Femur (tissue), 1 donor: ENCODE measurements at regions not wholly inside any gene's neighbourhood (a gene's known extent, or its start where the extent isn't known, plus 50 kb on each side); places are given as distances from the start of the nearest gene placed in this dataset.
"Not testable (repeated sequence)": the region's sequence is repeated elsewhere in the genome, so short reads cannot be mapped to it uniquely, and the experiment has no call there.

Source experiments
- DNase-seq: peaks from one replicate; pipeline ENCODE4 v3.0.0-alpha.2; 2017

DNA sequence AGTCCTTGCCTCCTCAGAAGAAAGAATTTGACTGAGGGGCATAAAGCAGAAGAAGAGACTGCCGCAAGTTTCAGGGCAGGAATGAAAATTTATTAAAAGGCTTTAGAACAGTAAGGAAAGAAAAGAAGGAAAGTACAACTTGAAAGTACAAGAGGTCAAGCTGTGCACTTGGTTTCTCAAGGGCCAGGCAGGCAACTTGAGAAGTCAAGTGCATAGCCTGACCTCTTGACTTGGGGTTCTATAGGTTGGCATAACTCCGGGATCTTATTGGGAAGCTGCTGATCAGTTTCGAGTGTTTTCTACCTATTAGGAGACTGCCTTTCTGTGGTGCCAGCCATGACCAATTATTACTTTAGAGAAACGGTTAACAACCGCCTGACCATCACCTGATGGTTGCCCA lies 237.0 kb upstream of the RGS17 start:
- no peak for DNase-seq

DNA sequence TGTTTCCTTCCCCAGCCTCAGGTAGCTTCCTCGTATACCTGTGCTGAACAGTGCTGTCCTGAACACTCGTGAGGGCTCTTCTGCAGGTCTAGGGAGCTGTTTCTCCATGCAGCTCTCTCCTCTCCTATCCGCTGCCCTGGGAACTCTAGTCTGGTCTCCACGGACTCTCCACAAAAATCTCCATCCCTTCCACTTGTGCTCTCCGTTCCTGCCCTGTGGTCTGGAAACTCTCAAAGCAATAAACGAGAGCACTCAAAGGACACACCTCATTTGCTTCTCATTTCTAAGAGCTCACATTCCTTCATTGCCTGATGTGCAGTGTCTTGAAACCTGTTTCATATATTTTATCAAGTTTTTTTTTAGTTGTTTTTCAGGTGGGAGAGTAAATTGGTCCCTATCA lies 235.9 kb upstream of the RGS17 start:
- DNase-seq: no peak

DNA sequence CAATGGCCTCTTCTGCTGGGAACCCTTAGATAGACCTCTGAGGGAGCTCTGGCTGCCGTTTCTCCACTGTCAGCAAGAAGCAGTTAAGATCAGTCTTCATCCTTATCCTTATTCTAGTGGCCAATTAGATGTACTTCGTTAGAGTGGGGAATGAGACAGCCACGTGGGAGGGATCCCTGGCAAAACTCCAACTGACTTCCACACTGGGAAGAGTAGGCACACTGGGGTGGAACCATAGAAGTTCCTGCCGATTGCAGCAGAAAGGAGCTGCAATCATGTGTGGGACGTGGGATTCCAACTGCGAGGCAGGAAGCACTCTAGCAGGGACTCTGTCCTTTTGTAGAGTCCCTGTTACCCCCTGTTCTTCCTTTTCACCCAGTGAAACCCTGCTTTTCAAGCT lies 226.3 kb upstream of the RGS17 start:
- no peak for DNase-seq

DNA sequence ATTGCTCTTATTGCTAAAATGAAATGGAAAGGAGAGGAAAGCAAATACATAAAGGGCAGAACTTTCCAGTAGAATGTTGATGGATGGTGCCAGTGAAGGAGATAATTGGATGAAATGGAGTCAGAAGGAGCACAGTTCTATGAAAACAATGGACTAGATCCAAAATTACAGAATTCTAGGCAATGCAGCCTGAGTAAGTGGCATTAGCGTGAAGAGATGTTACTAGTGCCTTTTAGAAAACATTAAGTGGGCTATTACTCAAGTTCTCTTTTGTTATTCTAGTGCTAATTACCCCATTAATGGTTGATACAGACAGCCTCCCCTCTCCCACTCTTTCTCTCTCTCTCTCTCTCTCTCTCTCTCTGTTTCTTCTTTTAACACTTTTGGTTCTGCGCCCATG lies 209.5 kb upstream of the RGS17 start:
- DNase-seq: no peak

DNA sequence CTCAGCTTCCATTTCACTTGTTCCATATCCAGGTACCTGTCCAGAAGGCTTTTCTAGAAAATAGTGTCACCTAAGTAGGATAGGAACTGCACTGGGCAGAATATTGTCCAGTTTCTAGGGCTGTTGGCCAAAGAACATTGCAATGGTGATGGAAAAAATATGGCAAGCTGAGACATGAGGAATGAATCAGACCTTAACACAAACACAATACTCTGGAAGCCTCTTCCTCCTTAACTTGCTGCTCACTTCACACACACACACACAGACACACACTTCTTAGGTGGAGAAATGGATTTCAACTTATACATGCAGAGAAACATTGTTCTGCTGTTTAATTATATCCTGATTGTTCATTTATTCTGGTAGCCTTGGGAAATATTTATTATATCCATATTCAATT lies 203.0 kb upstream of the RGS17 start:
- no peak for DNase-seq

DNA sequence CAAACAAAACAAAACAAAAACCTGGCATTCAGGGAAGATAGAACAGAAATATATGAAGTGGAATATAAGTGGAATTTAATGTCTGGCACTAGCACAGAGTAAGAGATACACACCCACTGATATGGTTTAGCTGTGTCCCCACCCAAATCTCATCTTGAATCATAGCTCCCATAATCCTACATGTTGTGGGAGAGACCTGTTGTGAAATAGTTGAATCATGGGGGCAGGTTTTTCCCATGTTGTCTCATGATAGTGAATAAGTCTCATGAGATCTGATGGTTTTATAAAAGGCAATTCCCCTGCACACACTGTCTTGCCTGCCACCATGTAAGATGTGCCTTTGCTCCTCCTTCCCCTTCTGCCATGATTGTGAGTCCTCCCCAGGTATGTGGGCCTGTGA lies 200.1 kb upstream of the RGS17 start:
- DNase-seq: not testable (repeated sequence)

DNA sequence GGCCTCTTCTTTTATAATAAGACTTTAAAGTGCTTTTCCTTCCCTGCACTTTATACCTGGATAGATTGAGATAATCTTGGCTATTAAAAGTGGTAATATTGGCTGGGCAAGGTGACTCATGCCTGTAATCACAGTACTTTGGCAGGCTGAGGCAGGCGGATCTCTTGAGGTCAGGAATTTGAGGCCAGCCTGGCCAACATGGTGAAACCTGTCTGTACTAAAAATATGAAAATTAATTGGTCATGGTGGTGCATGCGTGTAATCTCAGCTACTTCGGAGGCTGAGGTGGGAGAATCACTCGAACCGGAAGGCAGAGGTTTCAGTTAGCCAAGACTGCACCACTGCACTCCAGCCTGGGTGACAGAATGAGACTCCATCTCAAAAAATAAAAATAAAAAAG lies 197.1 kb upstream of the RGS17 start:
- DNase-seq: no peak

DNA sequence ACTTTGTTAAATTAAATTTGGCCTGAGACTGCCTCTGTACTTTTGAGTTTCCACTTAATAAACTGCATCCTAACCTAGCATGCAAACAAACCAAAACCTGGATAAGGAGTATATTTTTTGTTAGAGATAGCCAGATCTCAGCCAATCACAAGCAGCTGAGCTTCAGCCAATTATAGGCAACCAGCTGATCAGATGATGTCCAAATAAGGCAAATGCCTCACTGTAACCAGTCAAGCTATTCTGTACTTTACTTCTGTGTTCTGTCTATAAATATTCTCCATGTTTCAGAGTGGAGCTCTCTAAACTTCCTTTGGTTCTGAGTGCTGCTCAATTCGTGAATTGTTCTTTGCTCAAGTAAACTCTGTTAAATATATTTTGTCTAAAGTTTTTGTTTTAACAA lies 194.6 kb upstream of the RGS17 start:
- DNase-seq: no peak

DNA sequence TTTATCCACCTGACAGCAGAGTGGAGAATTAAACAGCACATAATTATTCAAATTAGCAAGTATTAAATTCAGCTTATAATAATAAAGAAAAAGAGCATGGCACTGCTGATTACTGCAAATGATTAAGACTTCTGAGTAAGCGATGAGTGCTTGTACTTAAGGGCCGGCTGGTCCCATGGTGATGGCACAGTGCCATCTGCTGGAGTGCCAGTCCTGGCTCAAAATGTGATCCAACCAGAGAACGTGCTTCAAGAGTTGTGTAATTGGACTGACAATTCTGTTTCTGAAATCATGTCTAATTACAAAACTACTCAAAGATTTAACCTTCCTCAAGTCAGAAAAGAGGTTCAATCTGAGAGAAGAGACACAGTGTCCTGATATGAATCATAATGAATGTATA lies 181.6 kb upstream of the RGS17 start:
- peak; percentile 33 for DNase-seq

DNA sequence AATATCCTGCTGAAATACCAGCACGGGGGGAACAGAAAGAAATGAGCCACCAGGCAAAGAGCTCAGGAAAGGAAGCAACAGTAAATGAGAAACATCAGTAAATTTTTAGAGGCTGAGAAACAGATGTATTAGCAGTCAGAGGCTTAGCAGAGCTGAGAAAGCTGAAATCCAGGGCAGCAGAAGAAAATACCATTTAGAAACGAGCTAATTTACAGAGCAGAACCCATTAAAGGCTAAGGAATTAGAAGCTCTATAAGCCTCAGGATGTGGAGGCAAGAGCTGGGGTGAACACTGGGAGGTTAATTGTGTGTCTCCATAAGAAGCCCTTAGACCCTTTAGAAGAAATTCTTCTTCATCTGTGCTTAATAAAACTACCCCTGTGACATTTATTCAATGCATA lies 178.6 kb upstream of the RGS17 start:
- no peak for DNase-seq

DNA sequence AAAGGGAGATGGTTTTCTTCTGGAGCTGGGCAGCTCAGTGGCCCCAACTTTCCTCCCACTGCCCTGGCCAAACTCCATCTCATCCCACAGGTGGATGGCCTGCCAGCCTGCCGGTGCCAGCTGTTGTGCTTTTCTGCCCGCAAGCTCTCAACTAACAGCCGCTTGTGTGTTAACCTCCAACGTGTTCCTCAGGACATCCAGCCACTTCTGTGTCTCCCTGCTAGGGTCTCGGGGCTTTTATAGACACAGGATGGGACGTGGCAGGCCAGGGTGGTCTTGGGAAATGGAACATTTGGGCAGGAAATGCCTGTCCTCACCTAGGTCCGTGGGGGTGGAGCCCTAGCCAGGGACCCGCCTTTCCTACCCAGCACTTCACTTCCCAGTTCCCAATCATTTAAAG lies 171.1 kb upstream of the RGS17 start:
- no peak for DNase-seq

DNA sequence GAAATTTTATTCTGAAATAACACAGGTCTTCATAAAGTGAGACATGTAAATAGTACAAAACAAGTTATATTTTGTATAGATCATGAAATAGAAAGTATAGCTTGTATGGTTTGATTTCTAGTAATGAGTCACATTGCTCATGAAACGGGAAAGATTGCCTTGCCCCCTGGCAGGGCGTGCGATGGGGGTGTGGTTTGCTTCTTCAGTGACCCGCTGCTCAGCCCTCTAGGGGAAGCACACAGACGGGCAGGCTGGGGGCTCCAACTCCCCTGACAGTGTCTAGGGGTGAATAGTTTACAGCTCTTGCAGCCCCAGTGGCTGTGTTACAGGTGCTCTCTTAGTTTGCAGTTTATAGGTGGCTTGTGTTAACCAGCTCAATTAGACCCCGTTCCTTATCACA lies 170.5 kb upstream of the RGS17 start:
- DNase-seq: no peak

DNA sequence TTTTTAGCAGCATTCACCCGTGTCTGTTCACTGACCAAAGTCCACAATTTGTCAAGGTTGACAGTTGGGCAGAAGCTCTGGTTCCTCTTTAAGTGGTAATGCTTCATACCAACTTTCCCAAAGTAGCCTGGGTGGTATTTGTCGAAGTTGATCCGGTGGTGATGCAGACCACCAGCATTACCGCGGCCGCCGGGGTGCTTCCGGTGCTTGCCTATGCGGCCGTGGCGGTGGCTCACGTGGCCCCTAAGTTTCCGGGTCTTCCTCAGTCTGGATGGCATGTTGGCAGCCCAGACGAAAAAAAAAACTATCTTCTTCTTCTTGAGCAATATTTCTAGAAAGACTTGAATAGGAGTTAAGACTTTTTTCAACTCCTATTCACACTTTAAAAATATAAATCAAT lies 151.4 kb upstream of the RGS17 start:
- DNase-seq: not testable (repeated sequence)

DNA sequence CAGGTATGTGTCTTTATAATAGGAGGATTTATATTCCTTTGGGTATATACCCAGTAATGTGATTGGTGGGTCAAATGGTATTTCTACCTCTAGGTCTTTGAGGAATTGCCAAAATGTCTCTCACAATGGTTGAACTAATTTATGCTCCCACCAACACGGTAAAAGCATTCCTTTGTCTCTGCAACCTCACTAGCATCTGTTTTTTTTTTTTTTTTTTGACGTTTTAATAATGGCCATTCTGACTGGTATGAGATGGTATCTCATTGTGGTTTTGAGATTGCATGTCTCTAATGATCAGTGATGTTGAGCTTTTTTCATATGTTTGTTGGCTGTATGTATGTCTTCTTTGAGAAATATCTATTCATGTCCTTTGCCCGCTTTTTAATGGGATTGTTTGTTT lies 144.9 kb upstream of the RGS17 start:
- DNase-seq: no peak

DNA sequence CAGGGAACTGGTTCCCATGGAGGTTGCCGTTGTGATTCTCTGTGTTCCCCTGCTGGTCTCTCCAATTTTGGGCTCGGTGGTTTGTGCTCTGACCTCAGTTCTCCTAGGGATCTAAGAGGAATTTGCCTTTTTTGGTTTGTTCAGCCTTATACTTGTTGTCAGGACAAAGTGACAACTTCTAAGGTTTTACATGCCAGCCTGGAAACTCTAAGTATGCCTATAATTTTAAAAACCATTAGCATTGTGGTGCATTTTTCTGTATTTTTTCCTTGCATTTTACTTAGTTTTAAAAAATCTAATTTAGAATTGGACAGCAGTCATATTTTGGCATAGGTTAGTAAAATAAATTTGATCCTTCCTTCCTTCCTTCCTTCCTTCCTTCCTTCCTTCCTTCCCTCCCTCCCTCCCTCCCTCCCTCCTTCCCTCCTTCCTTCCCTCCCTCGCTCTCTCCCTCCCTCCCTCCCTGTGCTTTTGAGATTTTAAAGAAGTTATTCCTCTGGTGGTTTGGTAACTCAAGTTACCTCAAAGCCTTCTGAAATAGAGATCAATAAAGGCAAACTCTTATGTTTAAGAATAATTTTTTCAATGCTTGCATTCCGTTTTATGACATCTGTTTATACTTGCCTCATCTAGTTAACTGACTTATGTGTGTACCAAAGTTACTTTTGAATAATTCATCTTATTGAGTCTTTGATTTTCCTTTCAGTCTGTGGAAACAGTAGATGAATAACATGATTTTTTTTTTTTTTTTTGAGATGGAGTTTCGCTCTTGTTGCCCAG lies 141.3 kb upstream of the RGS17 start:
- no peak for DNase-seq

DNA sequence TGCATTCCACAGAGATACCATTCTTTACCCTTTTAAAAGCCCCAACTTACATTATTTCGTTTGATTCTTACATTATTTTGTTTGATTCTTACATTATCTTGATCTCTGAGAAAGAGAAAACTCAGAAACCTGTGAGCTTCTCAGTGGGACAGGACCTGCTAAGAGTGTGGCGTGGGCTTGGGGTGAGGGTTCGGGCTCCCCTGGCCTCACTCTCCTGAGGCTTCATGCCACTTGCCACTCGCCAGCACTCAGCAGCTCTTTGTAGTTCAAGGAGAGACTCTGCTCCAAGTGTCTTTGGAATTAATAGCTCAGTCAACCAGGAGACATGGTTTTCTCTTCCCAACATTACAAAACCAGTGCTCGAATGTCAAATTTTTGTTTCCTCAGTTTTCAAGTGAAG lies 132.4 kb upstream of the RGS17 start:
- no peak for DNase-seq

DNA sequence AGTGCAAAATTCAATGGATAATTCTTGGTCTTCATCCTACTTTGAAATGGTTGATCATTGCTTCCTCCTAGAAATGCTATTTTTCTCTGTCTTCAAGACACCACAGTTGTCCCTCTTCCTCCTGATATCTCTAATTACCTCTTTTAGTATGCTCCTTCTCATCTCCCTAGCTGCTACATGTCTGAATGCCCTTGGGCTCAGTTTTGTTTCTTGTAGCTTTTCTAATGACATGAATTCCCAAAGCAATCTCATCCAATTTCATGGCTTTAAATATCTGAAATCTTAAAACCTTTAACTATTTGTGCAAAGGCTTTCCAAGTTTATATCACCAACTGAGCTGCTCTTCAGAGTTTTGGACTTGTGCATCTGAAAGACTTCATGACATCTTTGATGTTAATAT lies 120.2 kb upstream of the RGS17 start:
- no peak for DNase-seq

DNA sequence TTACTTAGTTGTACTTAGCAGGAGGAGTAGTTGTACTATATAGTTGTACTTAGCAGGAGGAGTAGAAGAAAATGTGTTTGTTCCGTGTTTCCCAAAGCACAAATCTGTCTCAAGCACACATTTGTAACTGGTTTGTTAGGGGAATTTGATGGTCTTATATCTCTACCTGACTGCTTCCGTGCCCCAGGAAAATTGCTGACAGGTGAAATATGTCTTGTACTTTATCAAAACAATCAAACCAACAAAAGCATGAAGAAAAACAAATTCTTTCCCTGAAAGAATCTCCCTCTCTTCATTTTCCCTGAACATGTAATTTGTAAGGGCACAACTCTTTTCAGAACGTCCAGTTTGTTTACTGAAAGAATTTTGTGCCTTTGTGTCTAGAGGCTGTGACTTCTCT lies 106.6 kb upstream of the RGS17 start:
- no peak for DNase-seq

DNA sequence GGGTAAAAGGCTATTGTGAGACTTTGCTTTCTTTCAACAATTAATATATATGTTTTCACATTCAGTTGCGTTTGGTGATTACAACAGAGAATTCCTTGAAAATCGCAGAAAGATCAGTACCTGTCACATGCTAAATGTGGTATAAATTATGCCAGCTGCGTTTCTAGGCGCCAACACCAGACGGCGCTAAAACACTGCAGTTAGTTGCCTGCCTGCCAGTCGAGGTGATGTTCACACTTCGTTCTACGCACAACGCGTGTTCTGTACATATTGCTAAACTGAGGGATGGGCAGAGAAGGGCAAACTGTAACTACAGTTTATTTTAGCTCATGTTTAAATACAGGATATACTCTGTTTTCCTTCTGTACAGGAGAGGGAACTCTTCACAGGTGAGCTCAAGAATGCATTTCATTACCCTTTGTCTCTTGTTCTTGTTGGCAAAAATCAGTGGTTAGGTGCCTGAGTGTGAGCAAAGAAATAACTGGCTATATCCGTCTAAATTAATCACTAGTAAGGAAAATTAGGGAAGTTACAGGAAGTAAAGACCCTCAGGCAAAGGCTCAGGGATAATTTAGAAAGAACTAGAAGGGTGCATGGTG lies 100.1 kb upstream of the RGS17 start:
- DNase-seq: peak; percentile 52

DNA sequence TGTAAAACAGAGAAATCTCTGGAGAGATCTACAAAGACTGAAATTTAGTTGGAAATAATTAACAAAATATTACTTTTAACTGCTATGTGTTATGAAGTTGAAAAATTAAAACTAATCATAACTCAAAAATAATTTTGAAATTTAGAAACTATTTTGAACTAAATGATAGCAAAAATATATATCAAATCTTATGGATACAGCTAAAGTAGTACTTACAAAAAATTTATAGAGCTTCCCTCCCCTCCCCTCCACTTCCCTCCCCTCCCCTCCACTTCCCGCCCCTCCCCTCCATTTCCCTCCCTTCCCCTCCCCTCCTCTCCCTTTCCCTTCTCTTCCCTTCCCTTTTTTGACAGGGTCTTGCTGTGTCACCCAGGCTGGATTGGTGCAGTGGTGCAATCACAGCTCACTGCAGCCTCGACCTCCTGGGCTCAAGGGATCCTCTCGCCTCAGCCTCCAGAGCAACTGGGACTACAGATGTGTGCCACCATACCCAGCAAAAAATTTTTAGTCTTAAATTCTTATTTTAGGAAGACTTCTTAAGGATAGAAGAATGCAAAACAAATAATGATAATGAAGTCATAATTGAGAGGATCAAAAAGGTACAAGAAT lies 87.2 kb upstream of the RGS17 start:
- DNase-seq: no peak

DNA sequence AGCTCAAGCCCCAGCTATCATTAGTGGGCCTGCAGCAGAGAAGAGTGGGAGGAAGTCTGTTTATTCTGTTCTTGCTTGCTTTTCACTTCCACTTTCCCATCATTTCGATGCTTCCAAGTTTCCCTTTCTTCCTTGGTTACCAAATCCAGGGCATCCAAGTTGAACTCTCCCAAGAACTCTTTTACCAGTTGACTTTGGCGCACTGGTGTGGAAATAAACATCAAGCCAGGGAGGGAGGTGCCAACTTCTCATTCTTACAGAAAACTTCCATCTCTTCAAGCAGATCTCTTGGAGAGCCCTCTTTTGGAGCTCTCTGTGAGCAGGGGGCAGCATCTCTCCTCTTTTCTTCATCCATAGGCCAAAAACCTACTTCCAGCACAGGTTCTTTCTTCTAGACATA lies 85.7 kb upstream of the RGS17 start:
- no peak for DNase-seq

DNA sequence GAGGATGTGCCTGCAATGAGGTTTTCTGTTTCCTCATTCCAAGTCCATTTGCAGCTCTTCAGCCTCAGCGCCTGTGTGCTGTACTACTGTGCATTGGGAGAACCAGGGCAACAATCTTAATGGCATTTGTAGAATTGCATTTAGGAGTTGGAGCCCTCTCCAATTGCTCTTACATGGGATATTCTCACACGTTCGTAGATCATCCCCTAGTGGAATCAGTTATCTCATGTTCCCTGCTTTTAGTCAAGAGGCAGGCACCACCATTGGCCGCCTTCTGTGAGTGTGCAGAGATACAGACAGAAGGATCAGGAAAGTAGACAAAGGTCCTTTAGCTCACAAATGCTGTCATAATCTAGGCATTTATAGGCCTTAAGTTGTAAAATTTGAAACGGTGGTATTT lies 84.2 kb upstream of the RGS17 start:
- no peak for DNase-seq

DNA sequence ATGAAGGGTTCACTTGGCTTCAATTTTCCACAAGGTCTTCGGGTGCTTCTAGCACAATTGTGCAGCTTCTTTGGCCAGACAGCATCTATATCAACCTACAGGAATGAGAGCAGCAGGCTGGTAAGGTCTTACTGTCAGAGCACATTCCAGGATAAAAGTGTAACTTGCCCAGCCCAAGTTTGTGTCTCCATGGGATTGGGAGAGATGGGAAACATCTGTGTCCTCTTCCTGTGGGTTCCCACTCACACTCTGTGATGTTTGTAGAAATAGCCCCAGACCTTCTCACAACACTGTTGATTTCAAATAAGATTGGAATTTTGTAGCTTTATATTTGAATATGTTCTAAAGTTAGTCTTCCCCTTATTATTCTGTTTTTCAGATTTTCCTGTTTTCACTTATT lies 83.4 kb upstream of the RGS17 start:
- no peak for DNase-seq

DNA sequence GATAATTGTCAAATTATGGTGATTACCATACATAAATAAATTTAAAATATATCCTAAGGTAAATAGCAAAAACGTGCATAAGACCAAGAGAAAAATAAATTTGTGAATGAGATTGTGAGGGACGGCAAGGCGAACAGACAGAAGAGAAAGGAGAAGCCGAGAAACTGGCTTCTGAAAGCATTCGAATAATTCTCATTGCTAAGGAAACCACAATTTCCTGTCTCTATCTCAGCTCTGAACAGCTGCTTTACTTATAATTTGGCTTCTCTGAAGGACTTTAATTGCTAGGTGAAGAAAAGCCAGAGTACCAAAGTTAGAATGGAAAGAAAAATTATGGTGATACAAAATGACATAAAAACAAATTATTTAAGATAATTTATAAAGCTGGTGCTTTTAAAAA lies 79.0 kb upstream of the RGS17 start:
- DNase-seq: no peak

DNA sequence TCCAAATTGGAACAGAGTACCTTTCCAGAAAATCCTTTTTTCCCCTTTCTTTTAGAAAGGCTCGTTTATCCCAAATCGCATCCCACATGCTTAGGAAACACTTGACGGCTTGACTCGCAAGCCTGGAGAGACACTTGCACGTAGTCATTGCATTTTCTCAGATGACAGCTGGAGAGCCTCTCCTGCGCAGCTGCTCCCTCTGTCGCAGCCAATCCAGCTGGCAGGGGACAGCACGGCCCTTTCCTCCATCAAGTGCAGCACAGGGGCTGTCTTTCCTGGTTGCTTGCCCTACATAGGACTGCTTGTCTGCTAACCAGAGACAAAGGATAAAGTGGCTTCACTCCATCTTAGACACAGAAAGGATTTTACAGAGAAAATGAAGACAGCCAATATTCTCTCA lies 77.6 kb upstream of the RGS17 start:
- DNase-seq: peak; percentile 44
